ENCODE measurements at regions not wholly inside any gene's neighbourhood (a gene's known extent, or its start where the extent isn't known, plus 50 kb on each side); places are given as distances from the start of the nearest gene placed in this dataset.
A peak's percentile ranks its signal among the peaks of the same experiment; 100 is the strongest.

- Histone ChIP-seq H3K27ac (no peak overlapping the region), H3K9me3 (replicated peaks) (no peaks in the 10 kb centered on the region), H3K36me3 (no peaks in the 10 kb centered on the region), H3K4me3 (no peak overlapping the region), H3K27me3 (no peaks in the 10 kb centered on the region), H3K4me1 (no peaks in the 10 kb centered on the region)
- no peak for DNase-seq
Measured at GRCh38 chr13:95381212-95381527, 79.9 kb upstream of the ABCC4 start.

GRCh38 chr13:95382411-95382810 lies 81.2 kb upstream of the ABCC4 start:
- H3K27me3 ChIP-seq, result no peaks in the 10 kb centered on the region
- no peaks in the 10 kb centered on the region for H3K4me1 ChIP-seq
- no peaks in the 10 kb centered on the region for H3K36me3 ChIP-seq
- H3K27ac ChIP-seq, result no peak overlapping the region
- no peak for DNase-seq
- no peaks in the 10 kb centered on the region for H3K9me3 ChIP-seq (replicated peaks)
- H3K4me3 ChIP-seq, result no peak overlapping the region

- Histone ChIP-seq H3K9me3 (replicated peaks) (no peaks in the 10 kb centered on the region), H3K36me3 (no peaks in the 10 kb centered on the region), H3K27me3 (no peaks in the 10 kb centered on the region), H3K4me1 (no peaks in the 10 kb centered on the region), H3K4me3 (no peak overlapping the region), H3K27ac (no peak overlapping the region)
- no peak for DNase-seq
Measured at GRCh38 chr13:95382916-95383315, 81.7 kb upstream of the ABCC4 start.

- Histone ChIP-seq H3K4me1 (no peaks in the 10 kb centered on the region), H3K27ac (no peak overlapping the region), H3K9me3 (replicated peaks) (no peaks in the 10 kb centered on the region), H3K27me3 (no peaks in the 10 kb centered on the region), H3K36me3 (no peaks in the 10 kb centered on the region), H3K4me3 (no peak overlapping the region)
- DNase-seq, result no peak
Measured at GRCh38 chr13:95385373-95385772, 84.1 kb upstream of the ABCC4 start.

- no peak overlapping the region for H3K27ac ChIP-seq
- no peak overlapping the region for H3K4me3 ChIP-seq
- no peaks in the 10 kb centered on the region for H3K36me3 ChIP-seq
- H3K4me1 ChIP-seq, result no peaks in the 10 kb centered on the region
- no peak for DNase-seq
- no peaks in the 10 kb centered on the region for H3K9me3 ChIP-seq (replicated peaks)
- H3K27me3 ChIP-seq, result no peaks in the 10 kb centered on the region
Measured at GRCh38 chr13:95385798-95386197, 84.5 kb upstream of the ABCC4 start.

GRCh38 chr13:95386370-95386769 lies 85.1 kb upstream of the ABCC4 start:
- Histone ChIP-seq H3K36me3 (no peaks in the 10 kb centered on the region), H3K4me3 (no peak overlapping the region), H3K9me3 (replicated peaks) (no peaks in the 10 kb centered on the region), H3K27ac (no peak overlapping the region), H3K27me3 (no peaks in the 10 kb centered on the region), H3K4me1 (no peaks in the 10 kb centered on the region)
- no peak for DNase-seq

GRCh38 chr13:95387733-95388207 lies 86.5 kb upstream of the ABCC4 start:
- no peak for DNase-seq
- Histone ChIP-seq H3K4me3 (no peak overlapping the region), H3K27ac (no peak overlapping the region), H3K9me3 (replicated peaks) (no peaks in the 10 kb centered on the region), H3K4me1 (no peaks in the 10 kb centered on the region), H3K36me3 (no peaks in the 10 kb centered on the region), H3K27me3 (no peaks in the 10 kb centered on the region)

- no peak for DNase-seq
- Histone ChIP-seq H3K4me1 (no peaks in the 10 kb centered on the region), H3K9me3 (replicated peaks) (no peaks in the 10 kb centered on the region), H3K4me3 (no peak overlapping the region), H3K36me3 (no peaks in the 10 kb centered on the region), H3K27me3 (no peaks in the 10 kb centered on the region), H3K27ac (no peak overlapping the region)
Measured at GRCh38 chr13:95388420-95389079, 87.3 kb upstream of the ABCC4 start.

- no peak overlapping the region for H3K4me3 ChIP-seq
- H3K9me3 ChIP-seq (replicated peaks), result no peaks in the 10 kb centered on the region
- no peaks in the 10 kb centered on the region for H3K27me3 ChIP-seq
- no peaks in the 10 kb centered on the region for H3K36me3 ChIP-seq
- H3K4me1 ChIP-seq, result no peaks in the 10 kb centered on the region
- no peak overlapping the region for H3K27ac ChIP-seq
- no peak for DNase-seq
Measured at GRCh38 chr13:95391362-95391761, 90.1 kb upstream of the ABCC4 start.

GRCh38 chr13:95391785-95392184 lies 90.5 kb upstream of the ABCC4 start:
- Histone ChIP-seq H3K4me3 (no peak overlapping the region), H3K4me1 (no peaks in the 10 kb centered on the region), H3K27me3 (no peaks in the 10 kb centered on the region), H3K9me3 (replicated peaks) (no peaks in the 10 kb centered on the region), H3K36me3 (no peaks in the 10 kb centered on the region), H3K27ac (no peak overlapping the region)
- DNase-seq, result no peak

GRCh38 chr13:95392597-95392996 lies 91.3 kb upstream of the ABCC4 start:
- H3K36me3 ChIP-seq, result no peaks in the 10 kb centered on the region
- H3K4me3 ChIP-seq, result no peak overlapping the region
- no peak overlapping the region for H3K27ac ChIP-seq
- DNase-seq, result no peak
- no peaks in the 10 kb centered on the region for H3K27me3 ChIP-seq
- H3K9me3 ChIP-seq (replicated peaks), result no peaks in the 10 kb centered on the region
- H3K4me1 ChIP-seq, result no peaks in the 10 kb centered on the region

GRCh38 chr13:95403349-95404140 lies 102.3 kb upstream of the ABCC4 start:
- H3K4me1 ChIP-seq, result no peaks in the 10 kb centered on the region
- DNase-seq, result peak in 1 of 2 experiments; percentile 12
- H3K27me3 ChIP-seq, result no peaks in the 10 kb centered on the region
- no peak overlapping the region for H3K27ac ChIP-seq
- H3K36me3 ChIP-seq, result no peaks in the 10 kb centered on the region
- H3K9me3 ChIP-seq (replicated peaks), result no peaks in the 10 kb centered on the region
- peak overlapping the region; percentile 30 for H3K4me3 ChIP-seq

GRCh38 chr13:95404141-95404882 lies 103.1 kb upstream of the ABCC4 start:
- Histone ChIP-seq H3K27me3 (no peaks in the 10 kb centered on the region), H3K27ac (no peak overlapping the region), H3K36me3 (no peaks in the 10 kb centered on the region), H3K9me3 (replicated peaks) (no peaks in the 10 kb centered on the region), H3K4me1 (no peaks in the 10 kb centered on the region), H3K4me3 (peak overlapping the region; percentile 30)
- DNase-seq, result peak; percentile 77 to 85

GRCh38 chr13:95406176-95406575 lies 104.9 kb upstream of the ABCC4 start:
- H3K4me3 ChIP-seq, result no peak overlapping the region
- no peaks in the 10 kb centered on the region for H3K4me1 ChIP-seq
- no peaks in the 10 kb centered on the region for H3K9me3 ChIP-seq (replicated peaks)
- no peak overlapping the region for H3K27ac ChIP-seq
- H3K27me3 ChIP-seq, result no peaks in the 10 kb centered on the region
- DNase-seq, result no peak
- no peaks in the 10 kb centered on the region for H3K36me3 ChIP-seq

- Histone ChIP-seq H3K4me3 (no peak overlapping the region), H3K27me3 (no peaks in the 10 kb centered on the region), H3K36me3 (no peaks in the 10 kb centered on the region), H3K9me3 (replicated peaks) (no peaks in the 10 kb centered on the region), H3K27ac (no peak overlapping the region), H3K4me1 (no peaks in the 10 kb centered on the region)
- no peak for DNase-seq
Measured at GRCh38 chr13:95411428-95412040, 110.3 kb upstream of the ABCC4 start.
